ENCODE measurements at regions not wholly inside any gene's neighbourhood (a gene's known extent, or its start where the extent isn't known, plus 50 kb on each side); places are given as distances from the start of the nearest gene placed in this dataset.

DNA sequence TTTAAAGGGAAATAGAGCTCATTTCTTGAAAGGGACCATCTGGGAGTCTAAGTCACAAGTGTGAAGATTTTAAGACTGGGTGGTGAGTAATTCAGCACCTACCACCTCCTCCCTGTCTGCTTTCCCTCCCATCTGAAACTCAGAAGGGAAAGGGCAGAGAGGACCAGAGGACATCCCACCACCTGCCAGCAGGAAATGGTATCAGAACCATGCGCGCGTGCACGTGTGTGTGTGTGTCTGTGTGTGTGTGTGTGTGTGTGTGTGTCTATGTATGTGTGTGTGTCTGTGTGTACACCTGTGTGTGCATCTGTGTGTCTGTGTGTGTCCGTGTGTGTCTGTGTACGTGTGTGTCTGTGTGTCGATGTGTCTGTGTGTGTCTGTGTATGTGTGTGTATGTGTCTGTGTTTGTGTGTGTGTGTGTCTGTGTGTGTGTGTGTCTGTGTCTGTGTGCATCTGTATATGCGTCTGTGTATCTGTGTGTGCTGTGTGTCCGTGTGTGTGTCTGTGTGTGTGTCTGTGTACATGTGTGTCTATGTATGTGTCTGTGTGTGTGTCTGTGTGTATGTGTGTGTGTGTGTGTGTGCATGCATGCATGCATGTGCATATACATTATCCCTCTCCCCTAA is 76.8 kb downstream of the ZFP36L2 start:
- TF ChIP-seq EZH2 (IDR thresholded peaks at IDR 0.05) (no peak), POLR2AphosphoS5 (IDR thresholded peaks at IDR 0.05; ENCODE audit: borderline replicate concordance, low read depth, low read length) (no peak), FOXP2 (optimal IDR thresholded peaks at IDR 0.05; ENCODE audit: control extremely low read depth, extremely low read length, insufficient read depth) (no peak)

All from SK-N-MC (cell line).